ENCODE measurements at regions not wholly inside any gene's neighbourhood (a gene's known extent, or its start where the extent isn't known, plus 50 kb on each side); places are given as distances from the start of the nearest gene placed in this dataset.
"Not testable (repeated sequence)": the region's sequence is repeated elsewhere in the genome, so short reads cannot be mapped to it uniquely, and the experiment has no call there.

GRCh38 chr4:11814758-11815157, 386.1 kb upstream of the HS3ST1 start:
- CTCF ChIA-PET: no interaction called here

DNA sequence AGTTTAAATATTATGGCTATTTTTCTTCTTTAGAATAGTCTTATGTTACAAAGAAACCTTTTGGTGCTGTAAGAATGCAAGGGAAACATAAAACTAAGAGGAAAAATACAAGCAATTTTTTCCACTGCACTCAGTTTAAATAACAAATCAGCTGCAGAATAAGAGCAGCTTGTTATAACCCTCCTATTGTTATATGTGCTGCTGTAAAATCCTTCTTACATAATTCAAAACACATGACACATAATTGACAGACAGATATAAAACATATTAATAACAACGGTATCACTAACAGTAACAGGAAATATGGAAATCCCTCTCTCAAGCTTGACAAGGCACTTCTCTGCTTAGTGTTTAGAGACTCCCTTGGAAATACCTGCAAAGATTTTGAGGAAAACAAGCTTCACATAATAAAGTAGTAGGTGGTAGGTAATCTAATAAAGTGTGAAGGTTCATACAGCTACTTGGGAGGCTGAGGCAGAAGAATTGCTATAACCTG, 385.3 kb upstream of the HS3ST1 start:
- DNase-seq (ENCODE audit: extremely low spot score): no peak
- POLR2A ChIA-PET: no interaction called here
- TF ChIP-seq, protein P1, sequence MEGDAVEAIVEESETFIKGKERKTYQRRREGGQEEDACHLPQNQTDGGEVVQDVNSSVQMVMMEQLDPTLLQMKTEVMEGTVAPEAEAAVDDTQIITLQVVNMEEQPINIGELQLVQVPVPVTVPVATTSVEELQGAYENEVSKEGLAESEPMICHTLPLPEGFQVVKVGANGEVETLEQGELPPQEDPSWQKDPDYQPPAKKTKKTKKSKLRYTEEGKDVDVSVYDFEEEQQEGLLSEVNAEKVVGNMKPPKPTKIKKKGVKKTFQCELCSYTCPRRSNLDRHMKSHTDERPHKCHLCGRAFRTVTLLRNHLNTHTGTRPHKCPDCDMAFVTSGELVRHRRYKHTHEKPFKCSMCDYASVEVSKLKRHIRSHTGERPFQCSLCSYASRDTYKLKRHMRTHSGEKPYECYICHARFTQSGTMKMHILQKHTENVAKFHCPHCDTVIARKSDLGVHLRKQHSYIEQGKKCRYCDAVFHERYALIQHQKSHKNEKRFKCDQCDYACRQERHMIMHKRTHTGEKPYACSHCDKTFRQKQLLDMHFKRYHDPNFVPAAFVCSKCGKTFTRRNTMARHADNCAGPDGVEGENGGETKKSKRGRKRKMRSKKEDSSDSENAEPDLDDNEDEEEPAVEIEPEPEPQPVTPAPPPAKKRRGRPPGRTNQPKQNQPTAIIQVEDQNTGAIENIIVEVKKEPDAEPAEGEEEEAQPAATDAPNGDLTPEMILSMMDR (IDR thresholded peaks at IDR 0.05; ENCODE audit: control extremely low read depth, extremely low read depth, low read depth, missing control alignments): no peak
- CTCF ChIA-PET: no interaction called here

More at GRCh38 chr4:11814758-11815157, 386.1 kb upstream of the HS3ST1 start:
- DNase-seq (ENCODE audit: extremely low spot score): no peak
- TF ChIP-seq, protein P1 (IDR thresholded peaks at IDR 0.05; ENCODE audit: control extremely low read depth, extremely low read depth, low read depth, missing control alignments): no peak
- POLR2A ChIA-PET: no interaction called here

DNA sequence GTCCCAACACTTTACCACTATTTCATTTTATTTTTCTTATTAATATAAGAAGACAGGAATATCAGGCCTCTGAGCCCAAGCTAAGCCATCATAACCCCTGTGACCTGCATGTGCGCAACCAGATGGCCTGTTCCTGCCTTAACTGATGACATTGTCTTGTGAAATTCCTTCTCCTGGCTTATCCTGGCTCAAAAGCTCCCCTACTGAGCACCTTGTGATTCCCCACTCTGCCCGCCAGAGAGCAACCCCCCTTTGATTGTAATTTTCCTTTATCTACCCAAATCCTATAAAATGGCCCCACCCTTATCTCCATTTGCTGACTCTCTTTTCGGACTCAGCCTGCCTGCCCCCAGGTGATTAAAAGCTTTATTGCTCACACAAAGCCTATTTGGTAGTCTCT, 382.8 kb upstream of the HS3ST1 start:
- DNase-seq (ENCODE audit: extremely low spot score): not testable (repeated sequence)

GRCh38 chr4:11805842-11806241, 377.1 kb upstream of the HS3ST1 start:
- CTCF ChIA-PET: interaction anchor here (1.8 kb wide), 1 partner anchor 827 kb away, joined by 4 read pairs; no protein-coding TSS in a partner anchor
- TF ChIP-seq, protein P1 (IDR thresholded peaks at IDR 0.05; ENCODE audit: control extremely low read depth, extremely low read depth, low read depth, missing control alignments): peak; percentile 31
- DNase-seq (ENCODE audit: extremely low spot score): no peak
- POLR2A ChIA-PET: no interaction called here

More for the DNA sequence above, 382.8 kb upstream of the HS3ST1 start:
- POLR2A ChIA-PET: not testable (repeated sequence)
- CTCF ChIA-PET: interaction anchor here (1.1 kb wide), 1 partner anchor 21 kb away, joined by 3 read pairs; no protein-coding TSS in a partner anchor

- TF ChIP-seq, protein P1 (IDR thresholded peaks at IDR 0.05; ENCODE audit: control extremely low read depth, extremely low read depth, low read depth, missing control alignments): no peak
- DNase-seq (ENCODE audit: extremely low spot score): no peak
- ChIA-PET POLR2A (no interaction called here), CTCF (interaction anchor here (0.7 kb wide), 1 partner anchor 15 kb away, joined by 3 read pairs; no protein-coding TSS in a partner anchor)
Observed at GRCh38 chr4:11801466-11802446, 373.1 kb upstream of the HS3ST1 start.

- DNase-seq (ENCODE audit: extremely low spot score): no peak
- POLR2A ChIA-PET: no interaction called here
- TF ChIP-seq, protein P1 (IDR thresholded peaks at IDR 0.05; ENCODE audit: control extremely low read depth, extremely low read depth, low read depth, missing control alignments): no peak
- CTCF ChIA-PET: no interaction called here
Observed at GRCh38 chr4:11799196-11799595, 370.5 kb upstream of the HS3ST1 start.

GRCh38 chr4:11791797-11792196, 363.1 kb upstream of the HS3ST1 start:
- no peak for DNase-seq (ENCODE audit: extremely low spot score)
- ChIA-PET CTCF (no interaction called here), POLR2A (no interaction called here)
- TF ChIP-seq, protein P1 (IDR thresholded peaks at IDR 0.05; ENCODE audit: control extremely low read depth, extremely low read depth, low read depth, missing control alignments): no peak
